OCI-LY7 (cell line): ENCODE measurements at regions not wholly inside any gene's neighbourhood (a gene's known extent, or its start where the extent isn't known, plus 50 kb on each side); places are given as distances from the start of the nearest gene placed in this dataset.

Experiments
- BruUV-seq: library from RNA; stranded (reverse); fragments of 400-500 nt; replicated peaks from 2 replicates; lab custom pipeline; 2021; lab: Mats Ljungman, UMichigan
- CTCF ChIA-PET: fragments of 300-600 bp; sonication (Branson Sonifier 250); formaldehyde crosslinking; loops from one replicate; lab custom pipeline; 2022; ENCODE audit warnings: antibody characterized with exemption; ENCODE audit not compliant: unreplicated experiment; lab: Charles Lee
- POLR2A ChIA-PET: fragments of 300-600 bp; sonication (Branson Sonifier 250); formaldehyde crosslinking; loops from one replicate; lab custom pipeline; 2022; ENCODE audit warnings: antibody characterized with exemption; lab: Charles Lee
- DNase-seq: peaks from one replicate; pipeline ENCODE4 v3.0.0-alpha.2; 2015; ENCODE audit warnings: low spot score
- H2AFZ ChIP-seq: fragments of 200-600 bp; sonication (generic), shearing (Covaris generic); 2 replicates; pipeline ENCODE4 v1.6.1; 2014; ENCODE audit warnings: mild to moderate bottlenecking, antibody characterized with exemption, low read length, moderate library complexity
- H3K27ac ChIP-seq: fragments of 200-600 bp; sonication (generic); 2 replicates; pipeline ENCODE4 v1.5.1; 2014; ENCODE audit warnings: mixed run types, low read depth, mild to moderate bottlenecking, moderate library complexity, low read length, inconsistent platforms; ENCODE audit not compliant: poor library complexity, severe bottlenecking
- H3K36me3 ChIP-seq: fragments of 200-600 bp; sonication (generic); 2 replicates; pipeline ENCODE4 v1.6.1; 2014; ENCODE audit warnings: mild to moderate bottlenecking, antibody characterized with exemption, low read length, moderate library complexity, mixed read lengths; ENCODE audit not compliant: insufficient read depth
- H3K4me1 ChIP-seq: fragments of 200-600 bp; sonication (generic); 2 replicates; pipeline ENCODE4 v1.5.1; 2014; ENCODE audit warnings: mild to moderate bottlenecking, low read length; ENCODE audit not compliant: insufficient read depth, poor library complexity, severe bottlenecking
- H3K4me2 ChIP-seq: fragments of 200-600 bp; sonication (generic); 2 replicates; pipeline ENCODE4 v1.6.1; 2014; ENCODE audit warnings: mild to moderate bottlenecking, low read length
- H3K4me3 ChIP-seq: fragments of 200-600 bp; sonication (generic); 2 replicates; pipeline ENCODE4 v1.5.1; 2014; ENCODE audit warnings: mild to moderate bottlenecking, low read depth, low read length; ENCODE audit not compliant: poor library complexity, severe bottlenecking
- H3K79me2 ChIP-seq: fragments of 200-600 bp; sonication (generic); 2 replicates; pipeline ENCODE4 v1.6.1; 2016; ENCODE audit warnings: low read depth, mild to moderate bottlenecking, low read length, moderate library complexity, mixed read lengths; ENCODE audit not compliant: insufficient read depth
- H3K9me2 ChIP-seq: fragments of 200-600 bp; sonication (generic); 2 replicates; pipeline ENCODE4 v1.6.1; 2016; ENCODE audit warnings: mild to moderate bottlenecking, low read length, mixed read lengths; ENCODE audit not compliant: insufficient read depth
- H3K9me3 ChIP-seq: fragments of 200-600 bp; sonication (generic); 2 replicates; pipeline ENCODE4 v1.6.1; 2014; ENCODE audit warnings: mild to moderate bottlenecking, mixed run types, low read length, mixed read lengths
- H4K20me1 ChIP-seq: fragments of 200-600 bp; sonication (generic); 2 replicates; pipeline ENCODE4 v1.6.1; 2014; ENCODE audit warnings: mild to moderate bottlenecking, antibody characterized with exemption, low read length, moderate library complexity, mixed read lengths; ENCODE audit not compliant: insufficient read depth
- EZH2phosphoT487 ChIP-seq: fragments of 200-600 bp; sonication (generic); IDR thresholded peaks from 2 replicates; pipeline ENCODE4 v1.6.1; 2018; ENCODE audit warnings: low read depth, borderline replicate concordance, mild to moderate bottlenecking, mixed run types, antibody characterized with exemption, low read length, moderate library complexity, mixed read lengths
- intact Hi-C: fragments of 100-400 bp; cut with micrococcal nuclease; formaldehyde crosslinking; loops from one replicate; pipeline ENCODE4 v1.10.0; 2022; ENCODE audit not compliant: unreplicated experiment
- TF ChIP-seq, protein P1 (sequence below): fragments of 200-600 bp; sonication (generic); conservative IDR thresholded peaks from 2 replicates; pipeline ENCODE4 v1.5.1; 2014; ENCODE audit warnings: mild to moderate bottlenecking, antibody characterized with exemption, low read length, moderate library complexity, mixed read lengths

DNA sequence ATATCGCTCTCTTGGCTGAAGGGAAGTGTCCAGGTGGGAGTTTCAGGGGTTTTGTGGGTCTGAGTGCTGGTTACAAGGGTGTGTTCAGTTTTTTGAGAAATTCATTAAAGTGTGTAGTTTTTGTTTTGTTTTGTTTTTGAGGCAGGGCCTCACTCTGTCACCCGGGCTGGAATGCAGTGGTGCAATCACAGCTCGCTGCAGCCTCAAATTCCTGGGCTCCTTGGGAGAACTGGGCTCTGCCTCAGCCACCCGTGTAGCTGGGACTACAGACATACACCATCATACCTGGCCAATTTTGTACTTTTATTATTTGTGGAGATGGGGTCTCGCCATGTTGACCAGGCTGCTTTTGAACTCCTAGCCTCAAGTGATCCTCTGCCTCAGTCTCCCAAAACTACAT lies 51.2 kb upstream of the RALGAPA2 start:
- no peak for DNase-seq
- no peak for TF ChIP-seq EZH2phosphoT487
- TF ChIP-seq, protein P1, sequence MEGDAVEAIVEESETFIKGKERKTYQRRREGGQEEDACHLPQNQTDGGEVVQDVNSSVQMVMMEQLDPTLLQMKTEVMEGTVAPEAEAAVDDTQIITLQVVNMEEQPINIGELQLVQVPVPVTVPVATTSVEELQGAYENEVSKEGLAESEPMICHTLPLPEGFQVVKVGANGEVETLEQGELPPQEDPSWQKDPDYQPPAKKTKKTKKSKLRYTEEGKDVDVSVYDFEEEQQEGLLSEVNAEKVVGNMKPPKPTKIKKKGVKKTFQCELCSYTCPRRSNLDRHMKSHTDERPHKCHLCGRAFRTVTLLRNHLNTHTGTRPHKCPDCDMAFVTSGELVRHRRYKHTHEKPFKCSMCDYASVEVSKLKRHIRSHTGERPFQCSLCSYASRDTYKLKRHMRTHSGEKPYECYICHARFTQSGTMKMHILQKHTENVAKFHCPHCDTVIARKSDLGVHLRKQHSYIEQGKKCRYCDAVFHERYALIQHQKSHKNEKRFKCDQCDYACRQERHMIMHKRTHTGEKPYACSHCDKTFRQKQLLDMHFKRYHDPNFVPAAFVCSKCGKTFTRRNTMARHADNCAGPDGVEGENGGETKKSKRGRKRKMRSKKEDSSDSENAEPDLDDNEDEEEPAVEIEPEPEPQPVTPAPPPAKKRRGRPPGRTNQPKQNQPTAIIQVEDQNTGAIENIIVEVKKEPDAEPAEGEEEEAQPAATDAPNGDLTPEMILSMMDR = no peak
- intact Hi-C loops = no loop called here
- Histone ChIP-seq H3K27ac (no peak overlapping the region), H3K9me3 (no peaks in the 10 kb centered on the region), H3K9me2 (no peaks in the 10 kb centered on the region), H3K36me3 (no peaks in the 10 kb centered on the region), H3K4me2 (no peak overlapping the region), H3K79me2 (no peaks in the 10 kb centered on the region), H3K4me1 (no peaks in the 10 kb centered on the region), H3K4me3 (no peak overlapping the region), H4K20me1 (no peaks in the 10 kb centered on the region), H2AFZ (no peak overlapping the region)
- BruUV-seq = no TSS peak
- CTCF ChIA-PET = no interaction called here
- POLR2A ChIA-PET = no interaction called here
